Transverse colon (tissue), 4 donors: ENCODE measurements at regions not wholly inside any gene's neighbourhood (a gene's known extent, or its start where the extent isn't known, plus 50 kb on each side); places are given as distances from the start of the nearest gene placed in this dataset.
"Not testable (repeated sequence)": the region's sequence is repeated elsewhere in the genome, so short reads cannot be mapped to it uniquely, and the experiment has no call there.

Experiments used
- DNase-seq: peaks from one replicate; pipeline ENCODE4 v3.0.0-alpha.2; 2019
- H3K27ac ChIP-seq, 4 donors: fragments of 200-600 bp; sonication (generic); 2 replicates each; pipeline ENCODE4 v1.5.1; 2016 to 2018; ENCODE audit warnings: inconsistent platforms in 4 of 4
- H3K27me3 ChIP-seq: fragments of 200-600 bp; sonication (generic); 2 replicates; pipeline ENCODE4 v1.5.1; 2017; ENCODE audit warnings: inconsistent platforms
- H3K36me3 ChIP-seq, 4 donors: fragments of 200-600 bp; sonication (generic); 2 replicates each; pipeline ENCODE4 v1.5.1; 2017 to 2019; ENCODE audit warnings: inconsistent platforms in 4 of 4
- H3K4me1 ChIP-seq, 4 donors: fragments of 200-600 bp; sonication (generic); 2 replicates each; pipeline ENCODE4 v1.5.1; 2017 to 2020; ENCODE audit warnings: inconsistent platforms in 4 of 4
- H3K4me3 ChIP-seq, 4 donors: fragments of 200-600 bp; sonication (generic); 1 replicate in 1 of 4; 2 replicates in 3 of 4; pipeline versions ENCODE4 v1.5.1 to v1.6.1; 2017 to 2019; ENCODE audit warnings: inconsistent platforms in 4 of 4
- H3K9me3 ChIP-seq, 2 donors: fragments of 200-600 bp; sonication (generic); 2 replicates each; pipeline ENCODE4 v1.5.1; 2017 to 2019; ENCODE audit warnings: inconsistent platforms in 2 of 2
- CTCF ChIP-seq, 5 experiments: fragments of 200-600 bp in 3 of 5; fragments of 450-650 bp in 2 of 5; sonication (generic) in 3 of 5; IDR thresholded peaks; 1 replicate in 2 of 5; 2 replicates in 3 of 5; pipeline ENCODE4 v1.5.1; 2016 to 2017; ENCODE audit warnings: antibody characterized with exemption in 5 of 5, inconsistent platforms in 3 of 5, mild to moderate bottlenecking in 2 of 5, moderate library complexity in 1 of 5
- WGBS, 2 donors: methylation state at CpG; one replicate each; pipeline ENCODE4 v1.1.5; 2018; ENCODE audit warnings: low coverage in 1 of 2; 5-methylcytosine and 5-hydroxymethylcytosine counted together
- in situ Hi-C, 4 donors: fragments of 200-750 bp; cut with MboI; loops; one replicate each; pipeline versions ENCODE4 v1.15.0 to v1.15.1; 2017; ENCODE audit warnings: low sequenced_read_pairs in 3 of 4, low pct_ligation_motif_present in 1 of 4, low pct_unique_long_range_greater_than_20kb in 1 of 4
- intact Hi-C: fragments of 100-400 bp; cut with DNase I; formaldehyde crosslinking; loops from one replicate; pipeline ENCODE4 v1.15.1; 2023; ENCODE audit warnings: low total_unique reads

GRCh38 chr9:42792725-42793124 is 609.3 kb downstream of the SPATA31A6 start:
- in situ Hi-C loops, DNase-seq, H3K9me3 ChIP-seq, H3K27ac ChIP-seq, intact Hi-C loops, H3K4me3 ChIP-seq, H3K27me3 ChIP-seq, H3K4me1 ChIP-seq, H3K36me3 ChIP-seq: not testable (repeated sequence)
- WGBS, 2 donors, result 72% methylated on average over 13 of the region's 16 CpGs; no CpG with 5 or more reads in 1 of the 2 donors

- H3K27me3 ChIP-seq, H3K36me3 ChIP-seq, H3K4me1 ChIP-seq, H3K4me3 ChIP-seq, in situ Hi-C loops, H3K27ac ChIP-seq, H3K9me3 ChIP-seq, intact Hi-C loops, DNase-seq: not testable (repeated sequence)
- WGBS, 2 donors, result 12 to 40% methylated on average over 1 of the region's 1 CpG
- peak in 1 of 5 experiments; percentile 3 for TF ChIP-seq CTCF (IDR thresholded peaks at IDR 0.05)
Measured at GRCh38 chr9:42798571-42798970, 615.1 kb downstream of the SPATA31A6 start.

GRCh38 chr9:42802716-42803115 is 619.3 kb downstream of the SPATA31A6 start:
- H3K9me3 ChIP-seq, in situ Hi-C loops, H3K27ac ChIP-seq, H3K27me3 ChIP-seq, intact Hi-C loops, H3K4me3 ChIP-seq, DNase-seq, H3K36me3 ChIP-seq, H3K4me1 ChIP-seq: not testable (repeated sequence)
- 59 to 80% methylated on average over 1 to 4 of the region's 4 CpGs for WGBS, 2 donors

GRCh38 chr9:42806674-42807073 is 623.2 kb downstream of the SPATA31A6 start:
- DNase-seq, H3K27ac ChIP-seq, intact Hi-C loops, H3K36me3 ChIP-seq, H3K4me3 ChIP-seq, in situ Hi-C loops, H3K9me3 ChIP-seq, H3K4me1 ChIP-seq, H3K27me3 ChIP-seq: not testable (repeated sequence)
- 60 to 72% methylated on average over 4 to 17 of the region's 25 CpGs for WGBS, 2 donors

- DNase-seq, H3K27ac ChIP-seq, in situ Hi-C loops, H3K4me1 ChIP-seq, intact Hi-C loops, H3K27me3 ChIP-seq, H3K36me3 ChIP-seq, H3K4me3 ChIP-seq, H3K9me3 ChIP-seq: not testable (repeated sequence)
- WGBS, 2 donors, result no CpG with 5 or more reads among the region's 1 CpG
Measured at GRCh38 chr9:42821468-42821867, 638.0 kb downstream of the SPATA31A6 start.

- intact Hi-C loops, H3K9me3 ChIP-seq, in situ Hi-C loops, H3K4me3 ChIP-seq, H3K36me3 ChIP-seq, H3K27ac ChIP-seq, H3K27me3 ChIP-seq, DNase-seq, H3K4me1 ChIP-seq: not testable (repeated sequence)
- 60% methylated on average over 1 of the region's 3 CpGs; no CpG with 5 or more reads in 1 of the 2 donors for WGBS, 2 donors
Measured at GRCh38 chr9:42848156-42848555, 664.7 kb downstream of the SPATA31A6 start.

GRCh38 chr9:42850896-42851693 is 667.6 kb downstream of the SPATA31A6 start:
- H3K9me3 ChIP-seq, H3K4me1 ChIP-seq, H3K4me3 ChIP-seq, H3K27me3 ChIP-seq, in situ Hi-C loops, H3K27ac ChIP-seq, H3K36me3 ChIP-seq, DNase-seq, intact Hi-C loops: not testable (repeated sequence)
- WGBS, 2 donors, result 75% methylated on average over 30 of the region's 48 CpGs; no CpG with 5 or more reads in 1 of the 2 donors

GRCh38 chr9:42851701-42852100 is 668.2 kb downstream of the SPATA31A6 start:
- intact Hi-C loops, result not testable (repeated sequence)

More at GRCh38 chr9:42851701-42852100, 668.2 kb downstream of the SPATA31A6 start:
- H3K4me3 ChIP-seq, H3K27me3 ChIP-seq, H3K36me3 ChIP-seq, H3K27ac ChIP-seq, in situ Hi-C loops, H3K4me1 ChIP-seq, H3K9me3 ChIP-seq, DNase-seq: not testable (repeated sequence)
- WGBS, 2 donors, result 60% methylated on average over 18 of the region's 23 CpGs; no CpG with 5 or more reads in 1 of the 2 donors
